ENCODE measurements at regions not wholly inside any gene's neighbourhood (a gene's known extent, or its start where the extent isn't known, plus 50 kb on each side); places are given as distances from the start of the nearest gene placed in this dataset.

DNA sequence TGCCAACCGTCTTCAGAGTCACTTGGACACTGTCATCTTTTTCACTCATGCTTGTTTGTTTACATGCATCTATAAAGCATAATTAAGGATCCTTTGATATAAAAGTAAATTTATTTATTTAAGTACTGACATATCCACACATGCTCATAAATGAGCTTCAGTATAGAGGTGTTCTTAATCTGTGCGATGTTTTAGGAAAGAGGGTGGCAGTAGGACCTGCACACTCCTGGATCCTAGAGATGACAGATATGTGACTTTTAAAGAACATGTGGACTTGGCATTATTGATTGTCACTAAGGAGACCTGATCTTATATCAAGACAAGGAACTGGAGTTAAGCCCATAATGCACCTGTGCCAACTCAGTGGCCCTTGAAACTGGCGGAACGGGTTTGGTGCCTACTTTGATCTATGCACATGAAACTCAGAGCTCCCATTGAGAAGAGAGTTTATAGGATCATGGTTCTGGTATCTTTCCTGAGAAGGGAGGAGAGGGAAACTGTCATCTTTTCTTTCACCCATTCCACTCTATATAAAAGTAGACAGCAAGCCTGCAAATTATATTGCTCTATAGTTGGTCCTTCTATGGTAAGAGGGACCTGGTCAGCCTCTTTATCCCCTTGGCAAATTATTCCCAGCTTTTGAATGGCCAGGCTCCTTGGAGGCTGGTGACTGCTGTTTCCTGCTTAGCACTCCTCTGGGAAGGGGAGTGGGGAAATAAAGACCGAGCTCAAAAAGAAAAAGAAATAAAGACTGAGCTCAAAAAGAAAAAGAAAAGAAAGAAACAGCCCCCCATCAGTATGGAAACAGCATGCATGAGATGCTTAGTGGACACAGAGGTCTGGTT, 57.8 kb upstream of the LIFR start:
- TF ChIP-seq, protein P1, sequence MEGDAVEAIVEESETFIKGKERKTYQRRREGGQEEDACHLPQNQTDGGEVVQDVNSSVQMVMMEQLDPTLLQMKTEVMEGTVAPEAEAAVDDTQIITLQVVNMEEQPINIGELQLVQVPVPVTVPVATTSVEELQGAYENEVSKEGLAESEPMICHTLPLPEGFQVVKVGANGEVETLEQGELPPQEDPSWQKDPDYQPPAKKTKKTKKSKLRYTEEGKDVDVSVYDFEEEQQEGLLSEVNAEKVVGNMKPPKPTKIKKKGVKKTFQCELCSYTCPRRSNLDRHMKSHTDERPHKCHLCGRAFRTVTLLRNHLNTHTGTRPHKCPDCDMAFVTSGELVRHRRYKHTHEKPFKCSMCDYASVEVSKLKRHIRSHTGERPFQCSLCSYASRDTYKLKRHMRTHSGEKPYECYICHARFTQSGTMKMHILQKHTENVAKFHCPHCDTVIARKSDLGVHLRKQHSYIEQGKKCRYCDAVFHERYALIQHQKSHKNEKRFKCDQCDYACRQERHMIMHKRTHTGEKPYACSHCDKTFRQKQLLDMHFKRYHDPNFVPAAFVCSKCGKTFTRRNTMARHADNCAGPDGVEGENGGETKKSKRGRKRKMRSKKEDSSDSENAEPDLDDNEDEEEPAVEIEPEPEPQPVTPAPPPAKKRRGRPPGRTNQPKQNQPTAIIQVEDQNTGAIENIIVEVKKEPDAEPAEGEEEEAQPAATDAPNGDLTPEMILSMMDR (IDR thresholded peaks at IDR 0.05) = no peak
- no peak for TF ChIP-seq POLR2A (IDR thresholded peaks at IDR 0.05)
